ENCODE measurements at regions not wholly inside any gene's neighbourhood (a gene's known extent, or its start where the extent isn't known, plus 50 kb on each side); places are given as distances from the start of the nearest gene placed in this dataset.
"Not testable (repeated sequence)": the region's sequence is repeated elsewhere in the genome, so short reads cannot be mapped to it uniquely, and the experiment has no call there.

DNA sequence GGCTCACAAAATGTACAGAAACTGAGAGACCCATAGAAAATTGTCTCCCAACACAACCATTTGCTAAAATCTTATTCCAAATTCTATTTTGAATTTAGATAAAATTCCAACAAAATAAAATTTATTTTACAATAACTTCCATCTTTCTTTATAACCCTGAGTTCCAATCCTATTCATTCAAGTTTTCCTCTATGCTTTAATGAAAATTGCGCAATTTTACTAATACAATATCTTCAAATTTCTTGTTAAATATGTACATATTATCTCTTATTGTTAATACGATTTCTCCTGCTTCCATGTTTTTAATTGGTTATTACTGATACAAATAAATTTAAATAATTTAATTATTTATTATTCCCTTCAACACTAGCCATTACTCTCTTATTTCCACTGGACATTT, 645.2 kb upstream of the COBL start:
- no peaks in the 10 kb centered on the region for H3K36me3 Mint-ChIP-seq
- no peak for DNase-seq
- peaks cover 9 to 10% of the 10 kb centered on the region in 2 donors for H3K9me3 Mint-ChIP-seq
- H3K27ac Mint-ChIP-seq = no peak overlapping the region
- H3K4me3 Mint-ChIP-seq = no peak overlapping the region
- H3K4me1 Mint-ChIP-seq = no peaks in the 10 kb centered on the region
- H3K27me3 Mint-ChIP-seq = no peaks in the 10 kb centered on the region
- no peak for ATAC-seq (replicated peaks)

DNA sequence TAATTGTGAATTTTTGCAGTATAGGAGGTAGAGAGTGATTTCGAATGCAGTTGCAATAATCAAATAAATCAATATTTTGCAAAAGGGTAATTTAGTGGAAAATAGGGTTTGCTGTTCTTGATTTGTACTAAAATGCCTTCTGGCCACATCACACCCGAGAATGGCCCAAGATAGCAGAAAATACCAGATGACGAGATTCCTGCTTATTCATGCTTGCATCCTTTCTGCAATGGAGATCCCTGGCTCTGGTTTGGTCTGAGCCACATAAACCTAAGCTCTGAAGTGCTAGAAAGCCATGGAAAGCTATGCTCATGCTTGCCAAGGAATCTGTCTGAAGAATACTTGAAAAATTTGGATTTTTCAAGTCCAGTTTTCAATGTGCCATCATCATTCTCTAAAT, 634.2 kb upstream of the COBL start:
- H3K27me3 Mint-ChIP-seq = no peaks in the 10 kb centered on the region
- ATAC-seq (replicated peaks) = no peak
- no peaks in the 10 kb centered on the region for H3K4me1 Mint-ChIP-seq
- no peak overlapping the region for H3K27ac Mint-ChIP-seq
- no peaks in the 10 kb centered on the region for H3K36me3 Mint-ChIP-seq
- H3K4me3 Mint-ChIP-seq = no peak overlapping the region
- peaks cover 6 to 10% of the 10 kb centered on the region in 2 donors for H3K9me3 Mint-ChIP-seq
- DNase-seq = no peak

DNA sequence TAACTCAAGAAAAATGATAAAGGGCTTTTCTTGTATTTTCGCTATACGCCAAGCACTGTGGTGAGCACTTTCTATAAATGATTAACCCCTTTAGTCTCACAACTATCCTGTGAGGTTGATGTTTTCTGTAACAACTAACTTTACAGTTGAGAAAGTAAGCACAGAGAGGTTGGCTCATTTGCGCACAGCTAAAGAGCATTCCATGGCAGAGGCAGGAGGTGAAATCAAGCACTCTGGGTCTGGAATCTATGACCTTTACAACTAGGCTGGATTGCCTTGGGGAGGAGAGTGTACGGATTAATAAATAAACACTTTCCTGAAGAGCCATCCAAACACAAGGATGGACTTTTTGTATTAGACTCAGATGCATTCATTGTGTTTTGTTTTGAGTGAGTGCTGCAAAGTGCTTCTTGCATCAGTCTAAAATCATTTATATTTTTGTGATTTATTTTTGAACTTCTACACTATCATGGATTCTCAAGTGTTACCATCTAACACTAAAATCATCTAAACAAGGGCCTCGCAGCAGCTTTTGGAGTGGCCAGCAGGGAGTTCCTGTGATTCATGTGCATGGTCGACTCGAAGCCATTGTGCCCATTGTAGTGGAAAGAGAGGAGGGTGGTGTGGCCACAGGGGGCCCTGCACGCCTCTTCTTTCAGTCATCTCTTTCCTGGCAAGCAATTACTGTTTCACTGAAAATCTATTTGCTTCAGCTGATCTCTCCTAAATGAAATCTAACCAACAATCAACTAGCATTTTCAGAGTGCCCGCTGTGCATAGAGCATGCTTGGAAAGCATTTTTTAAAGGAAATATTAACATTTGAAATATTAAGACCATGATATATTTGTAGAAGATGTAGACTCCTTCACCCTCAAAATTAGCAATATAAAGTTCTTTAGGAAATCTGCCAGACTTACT, 633.4 kb upstream of the COBL start:
- ATAC-seq (replicated peaks) (no peak), DNase-seq (no peak)
- H3K27me3 Mint-ChIP-seq = no peaks in the 10 kb centered on the region
- no peak overlapping the region for H3K4me3 Mint-ChIP-seq
- no peaks in the 10 kb centered on the region for H3K4me1 Mint-ChIP-seq
- no peaks in the 10 kb centered on the region for H3K36me3 Mint-ChIP-seq
- no peak overlapping the region for H3K27ac Mint-ChIP-seq
- peaks cover 6 to 8% of the 10 kb centered on the region in 2 donors for H3K9me3 Mint-ChIP-seq

DNA sequence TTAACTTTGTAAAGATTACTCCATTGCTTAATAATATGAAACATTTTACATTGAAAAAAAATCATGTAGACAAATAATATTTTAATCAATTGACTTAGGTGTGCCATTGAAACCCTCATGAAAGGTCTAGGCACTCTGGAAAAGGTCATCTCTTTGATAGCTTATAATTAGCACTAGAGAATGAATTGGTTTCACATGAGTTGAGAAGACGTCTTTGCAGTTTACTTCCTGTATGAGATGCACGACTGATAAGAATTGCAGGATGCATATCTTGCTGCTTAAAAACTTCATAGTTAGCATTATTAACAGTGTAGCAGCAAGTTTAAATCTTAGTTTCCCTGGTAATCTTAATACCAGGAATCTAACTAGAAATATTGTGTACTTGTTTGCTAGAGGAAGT, 614.2 kb upstream of the COBL start:
- Mint-ChIP-seq H3K4me3 (no peak overlapping the region), H3K4me1 (no peaks in the 10 kb centered on the region), H3K36me3 (no peaks in the 10 kb centered on the region), H3K9me3 (peaks cover 15 to 22% of the 10 kb centered on the region in 2 donors), H3K27me3 (no peaks in the 10 kb centered on the region), H3K27ac (no peak overlapping the region)
- DNase-seq = no peak
- ATAC-seq (replicated peaks) = no peak

DNA sequence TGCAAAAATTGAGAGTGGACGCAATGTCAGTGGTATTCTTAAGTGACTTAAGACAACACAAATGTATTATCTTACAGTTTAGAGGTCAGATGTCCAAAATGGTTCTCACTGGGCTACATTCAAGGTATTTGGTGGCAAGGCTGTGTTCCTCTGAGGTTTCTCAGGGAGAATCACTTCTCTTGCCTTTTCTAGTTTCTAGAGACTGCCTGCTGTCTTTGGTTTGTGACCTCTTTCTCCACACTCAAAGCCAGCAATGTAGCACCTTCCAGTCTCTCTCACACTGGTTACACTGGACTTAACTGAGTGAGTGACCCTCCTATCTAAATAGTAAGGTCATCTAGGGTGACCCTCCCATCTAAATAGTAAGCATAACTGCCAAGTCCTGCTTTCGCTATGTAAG, 613.2 kb upstream of the COBL start:
- Mint-ChIP-seq H3K36me3 (no peaks in the 10 kb centered on the region), H3K27ac (no peak overlapping the region), H3K9me3 (peaks cover 15 to 23% of the 10 kb centered on the region in 2 donors), H3K4me1 (no peaks in the 10 kb centered on the region), H3K4me3 (no peak overlapping the region), H3K27me3 (no peaks in the 10 kb centered on the region)
- ATAC-seq (replicated peaks) (no peak), DNase-seq (no peak)

DNA sequence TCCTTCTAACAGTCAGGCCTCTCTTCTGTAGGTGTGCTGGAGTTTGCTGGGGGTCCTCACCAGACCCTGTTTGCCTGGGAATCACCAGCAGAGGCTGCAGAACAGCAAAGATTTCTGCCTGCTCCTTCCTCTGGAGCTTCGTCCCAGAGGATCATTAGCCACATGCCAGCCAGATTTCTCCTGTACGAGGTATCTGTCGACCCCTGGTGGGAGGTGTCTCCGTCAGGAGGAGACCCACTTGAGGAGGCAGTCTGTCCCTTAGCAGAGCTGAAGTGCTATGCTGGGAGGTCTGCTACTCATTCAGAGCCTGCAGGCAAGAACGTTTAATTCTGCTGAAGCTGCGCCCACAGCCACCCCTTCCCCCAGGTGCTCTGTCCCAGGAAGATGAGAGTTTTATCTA, 611.1 kb upstream of the COBL start:
- Mint-ChIP-seq H3K27ac (no peak overlapping the region), H3K9me3 (peaks cover 18 to 20% of the 10 kb centered on the region in 2 donors), H3K27me3 (no peaks in the 10 kb centered on the region), H3K4me3 (no peak overlapping the region), H3K36me3 (no peaks in the 10 kb centered on the region), H3K4me1 (no peaks in the 10 kb centered on the region)
- ATAC-seq (replicated peaks) (no peak), DNase-seq (no peak)

DNA sequence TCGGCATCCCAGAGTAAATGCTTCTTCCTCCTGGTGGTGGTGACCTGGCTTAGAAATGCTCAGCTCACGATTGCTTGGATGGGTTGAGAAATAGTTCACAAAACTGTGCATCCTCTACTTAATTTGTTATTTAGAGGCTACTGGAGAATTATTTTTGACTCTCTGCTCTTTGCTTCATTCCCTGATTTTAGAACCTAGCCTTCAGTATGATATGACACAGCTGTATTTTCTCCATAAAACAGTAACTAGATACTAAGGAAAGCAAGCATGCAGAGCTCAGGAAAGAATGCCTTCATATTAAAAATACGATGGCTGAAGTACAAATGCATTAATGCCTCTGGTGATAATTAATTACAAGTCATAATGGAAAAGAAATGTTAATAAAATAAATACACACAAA, 602.0 kb upstream of the COBL start:
- Mint-ChIP-seq H3K9me3 (peaks cover 11 to 21% of the 10 kb centered on the region in 2 donors), H3K4me3 (no peak overlapping the region), H3K4me1 (no peaks in the 10 kb centered on the region), H3K36me3 (no peaks in the 10 kb centered on the region), H3K27ac (no peak overlapping the region), H3K27me3 (no peaks in the 10 kb centered on the region)
- ATAC-seq (replicated peaks) (no peak), DNase-seq (no peak)

DNA sequence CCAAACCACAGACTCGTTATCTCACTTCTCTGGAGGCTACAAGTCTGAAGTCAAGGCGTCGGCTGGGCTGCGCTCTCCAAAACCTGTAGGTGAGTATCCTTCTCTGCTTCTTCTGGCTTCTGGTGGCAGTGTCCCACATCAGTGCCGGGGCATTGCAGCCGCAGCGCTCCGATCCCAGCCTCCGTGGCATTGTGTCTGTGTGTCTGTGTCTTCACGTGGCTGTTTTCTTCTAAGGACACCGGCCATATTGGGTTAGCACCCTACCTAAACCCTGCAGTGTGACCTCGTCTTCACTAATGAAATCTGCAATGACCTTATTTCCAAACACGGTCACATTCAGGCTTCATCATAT, 584.9 kb upstream of the COBL start:
- H3K4me1 Mint-ChIP-seq = no peaks in the 10 kb centered on the region
- H3K27me3 Mint-ChIP-seq = no peaks in the 10 kb centered on the region
- DNase-seq = no peak

DNA sequence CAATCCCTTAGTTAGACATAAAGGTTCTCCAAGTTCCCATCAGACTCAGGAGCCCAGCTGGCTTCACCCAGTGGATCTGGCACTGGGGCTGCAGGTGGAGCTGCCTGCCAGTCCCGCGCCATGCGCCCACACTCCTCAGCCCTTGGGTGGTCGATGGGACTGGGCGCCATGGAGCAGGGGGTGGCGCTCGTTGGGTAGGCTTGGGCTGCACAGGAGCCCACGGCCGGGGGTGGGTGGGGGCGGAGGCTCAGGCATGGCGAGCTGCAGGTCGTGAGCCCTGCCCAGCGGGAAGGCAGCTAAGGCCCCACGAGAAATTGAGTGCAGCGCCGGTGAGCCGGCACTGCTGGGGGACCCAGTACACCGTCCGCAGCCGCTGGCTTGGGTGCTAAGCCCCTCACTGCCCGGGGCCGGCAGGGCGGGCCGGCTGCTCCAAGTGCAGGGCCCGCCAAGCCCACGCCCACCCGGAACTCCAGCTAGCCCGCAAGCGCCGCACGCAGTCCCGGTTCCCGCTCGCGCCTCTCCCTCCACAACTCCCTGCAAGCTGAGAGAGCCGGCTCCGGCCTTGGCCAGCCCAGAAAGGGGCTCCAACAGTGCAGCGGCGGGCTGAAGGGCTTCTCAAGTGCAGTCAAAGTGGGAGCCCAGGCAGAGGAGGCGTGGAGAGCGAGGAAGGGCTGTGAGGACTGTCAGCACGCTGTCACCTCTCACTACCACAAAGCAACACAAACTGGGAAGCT, 584.3 kb upstream of the COBL start:
- not testable (repeated sequence) for H3K27me3 Mint-ChIP-seq; H3K36me3 Mint-ChIP-seq; H3K4me1 Mint-ChIP-seq; H3K27ac Mint-ChIP-seq; DNase-seq; ATAC-seq (replicated peaks); H3K4me3 Mint-ChIP-seq; H3K9me3 Mint-ChIP-seq

More for the DNA sequence above, 584.9 kb upstream of the COBL start:
- Mint-ChIP-seq H3K27ac (no peak overlapping the region), H3K9me3 (peaks cover 5 to 8% of the 10 kb centered on the region in 2 donors), H3K36me3 (no peaks in the 10 kb centered on the region), H3K4me3 (no peak overlapping the region)
- ATAC-seq (replicated peaks) = no peak

DNA sequence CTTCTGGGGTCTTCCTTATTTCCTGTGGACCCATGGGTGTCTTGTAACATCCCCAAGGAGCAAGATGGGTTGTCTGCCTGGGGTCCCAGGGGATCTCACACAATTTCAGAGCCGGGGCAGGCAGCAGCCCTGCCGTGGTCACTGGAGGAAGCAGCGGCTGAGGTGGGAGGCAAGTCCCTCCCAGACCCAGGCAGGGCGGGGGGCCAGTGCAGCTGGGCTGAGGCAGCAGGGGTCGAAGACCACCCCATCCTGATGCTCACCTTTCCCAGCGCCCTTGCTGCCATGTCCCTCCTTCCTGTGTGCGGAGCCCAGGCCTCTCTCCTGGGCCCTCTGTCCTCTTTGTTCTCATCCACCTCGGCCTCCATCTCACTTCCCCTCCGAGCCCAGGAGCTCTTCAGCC, 583.0 kb upstream of the COBL start:
- H3K27me3 Mint-ChIP-seq = no peaks in the 10 kb centered on the region
- ATAC-seq (replicated peaks) = no peak
- no peak overlapping the region for H3K27ac Mint-ChIP-seq

DNA sequence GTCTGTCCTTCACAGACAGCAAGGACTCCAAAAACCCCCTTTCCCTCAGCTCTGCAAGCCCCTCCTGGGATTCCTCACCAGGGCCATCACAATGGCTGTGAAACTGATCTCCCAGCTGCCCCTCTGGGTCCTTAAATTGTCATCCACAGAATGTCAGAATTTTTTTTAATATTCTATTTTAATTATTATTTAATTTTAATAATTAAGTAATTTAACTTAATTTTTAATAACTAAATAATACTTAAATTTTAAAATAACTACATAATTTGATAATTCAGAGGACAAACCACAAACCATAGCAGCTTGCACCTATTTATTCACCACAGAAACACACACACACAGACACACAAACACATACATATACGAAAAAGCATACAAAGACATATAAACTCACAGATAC, 565.8 kb upstream of the COBL start:
- H3K27ac Mint-ChIP-seq = no peak overlapping the region
- DNase-seq (no peak), ATAC-seq (replicated peaks) (no peak)
- H3K36me3 Mint-ChIP-seq = no peaks in the 10 kb centered on the region
- no peaks in the 10 kb centered on the region for H3K4me1 Mint-ChIP-seq
- H3K27me3 Mint-ChIP-seq = no peaks in the 10 kb centered on the region
- H3K4me3 Mint-ChIP-seq = no peak overlapping the region
- peaks cover 3 to 5% of the 10 kb centered on the region in 2 donors for H3K9me3 Mint-ChIP-seq

More for the DNA sequence above, 583.0 kb upstream of the COBL start:
- no peak overlapping the region for H3K4me3 Mint-ChIP-seq
- no peaks in the 10 kb centered on the region for H3K4me1 Mint-ChIP-seq
- no peaks in the 10 kb centered on the region for H3K36me3 Mint-ChIP-seq
- DNase-seq = no peak
- H3K9me3 Mint-ChIP-seq = peaks cover 5 to 7% of the 10 kb centered on the region in 2 donors

DNA sequence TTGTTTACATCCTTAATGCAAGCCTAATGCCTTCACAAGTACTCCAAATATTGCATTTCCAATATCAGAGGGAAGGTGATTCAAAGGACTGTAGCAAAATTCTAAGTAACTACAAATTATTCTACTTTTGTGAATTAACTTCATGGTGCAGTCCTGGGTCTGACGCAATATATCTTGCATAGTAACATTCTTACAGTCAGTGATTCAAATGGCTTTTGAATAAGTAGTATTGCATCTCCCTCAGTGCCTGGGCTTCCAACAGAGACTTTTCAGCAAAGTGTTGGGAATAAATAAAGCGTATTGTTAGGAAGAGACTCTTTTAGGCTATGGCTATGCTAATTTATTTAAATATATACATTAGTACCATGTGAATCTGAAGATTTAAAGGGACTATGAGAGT, 564.7 kb upstream of the COBL start:
- DNase-seq (no peak), ATAC-seq (replicated peaks) (no peak)
- Mint-ChIP-seq H3K4me3 (no peak overlapping the region), H3K36me3 (no peaks in the 10 kb centered on the region), H3K9me3 (peaks cover 3 to 6% of the 10 kb centered on the region in 2 donors), H3K27ac (no peak overlapping the region), H3K4me1 (no peaks in the 10 kb centered on the region), H3K27me3 (no peaks in the 10 kb centered on the region)

DNA sequence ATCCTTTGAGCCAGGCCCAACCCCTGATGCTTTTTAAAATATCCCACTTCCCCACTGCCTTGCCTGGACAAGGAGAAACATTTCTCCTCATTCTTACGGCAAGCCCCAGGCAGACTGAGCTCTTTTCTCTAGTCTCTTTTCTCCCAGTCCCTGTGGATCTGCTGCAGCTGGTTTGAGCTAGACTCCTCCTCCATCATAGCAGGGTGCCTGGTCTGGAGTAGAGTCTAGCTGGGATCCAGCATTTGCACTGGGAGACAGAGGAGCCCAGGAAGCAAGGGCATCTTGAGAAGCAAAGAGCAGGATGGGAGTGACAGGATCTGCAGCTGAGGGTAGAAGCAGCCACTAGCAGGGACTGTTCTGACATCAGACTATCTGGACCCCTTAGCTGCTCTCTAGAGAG, 562.3 kb upstream of the COBL start:
- DNase-seq (no peak), ATAC-seq (replicated peaks) (no peak)
- H3K27ac Mint-ChIP-seq = no peak overlapping the region
- H3K9me3 Mint-ChIP-seq = peaks cover 3 to 5% of the 10 kb centered on the region in 2 donors
- H3K4me1 Mint-ChIP-seq = no peaks in the 10 kb centered on the region
- no peaks in the 10 kb centered on the region for H3K36me3 Mint-ChIP-seq
- no peak overlapping the region for H3K4me3 Mint-ChIP-seq
- H3K27me3 Mint-ChIP-seq = no peaks in the 10 kb centered on the region

DNA sequence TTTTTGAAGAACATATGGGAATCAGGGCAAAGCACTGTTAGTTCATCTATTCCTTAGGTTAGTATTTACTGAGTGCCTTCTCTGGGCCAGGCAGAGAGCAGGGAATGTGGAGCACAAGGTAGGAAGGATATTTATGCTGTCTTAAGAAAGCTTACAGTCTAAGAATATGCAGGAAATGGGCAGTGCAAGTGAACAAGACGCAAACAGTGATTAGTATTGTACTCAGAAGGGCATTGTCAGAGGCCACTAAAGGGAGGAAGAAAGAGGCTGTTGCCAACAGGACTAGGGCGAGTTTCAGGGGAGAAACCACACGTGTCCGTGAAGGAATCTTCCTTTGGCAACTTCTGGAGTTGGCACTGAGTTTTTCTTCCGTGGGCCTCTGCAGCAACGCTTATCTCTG, 552.8 kb upstream of the COBL start:
- no peaks in the 10 kb centered on the region for H3K36me3 Mint-ChIP-seq
- H3K9me3 Mint-ChIP-seq = peaks cover 4 to 12% of the 10 kb centered on the region in 2 donors
- H3K27ac Mint-ChIP-seq = no peak overlapping the region
- no peak overlapping the region for H3K4me3 Mint-ChIP-seq
- H3K27me3 Mint-ChIP-seq = no peaks in the 10 kb centered on the region
- DNase-seq (no peak), ATAC-seq (replicated peaks) (no peak)
- H3K4me1 Mint-ChIP-seq = no peaks in the 10 kb centered on the region

DNA sequence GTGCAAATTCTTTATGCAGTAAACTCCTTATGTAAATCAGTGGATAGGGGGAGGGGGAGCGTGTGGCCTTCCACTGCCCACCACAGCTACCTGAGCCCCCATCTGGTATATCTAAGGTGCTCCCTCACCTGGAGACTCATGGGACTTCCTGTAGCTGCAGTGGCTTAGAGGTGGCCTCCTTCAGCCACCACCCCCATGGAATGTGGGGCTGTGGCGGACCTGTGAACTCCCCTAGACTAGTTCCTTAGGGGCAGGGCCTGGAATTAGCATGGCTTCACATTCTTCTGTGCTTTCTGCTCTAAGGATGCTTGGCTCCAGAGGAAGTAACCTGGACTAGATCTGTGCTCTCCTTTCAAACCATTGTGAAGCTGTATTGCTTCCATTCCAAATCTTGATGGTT, 550.5 kb upstream of the COBL start:
- peaks cover 4 to 7% of the 10 kb centered on the region in 2 donors for H3K9me3 Mint-ChIP-seq
- H3K27ac Mint-ChIP-seq = no peak overlapping the region
- ATAC-seq (replicated peaks) (no peak), DNase-seq (no peak)
- H3K4me1 Mint-ChIP-seq = no peaks in the 10 kb centered on the region
- H3K27me3 Mint-ChIP-seq = no peaks in the 10 kb centered on the region
- no peaks in the 10 kb centered on the region for H3K36me3 Mint-ChIP-seq
- no peak overlapping the region for H3K4me3 Mint-ChIP-seq
